Stimulated activated effector memory CD8-positive, alpha-beta T cell treated with anti-CD3 and anti-CD28 coated beads, Interleukin-12 subunit alpha, Interleukin-12 subunit beta, amount 100 ng/mL, for 72 hours (primary cell): ENCODE measurements at regions not wholly inside any gene's neighbourhood (a gene's known extent, or its start where the extent isn't known, plus 50 kb on each side); places are given as distances from the start of the nearest gene placed in this dataset.

Experiments
- ATAC-seq: fragments of 150-1000 bp; cut with Tn5 transposase; 2 replicates; pipeline ENCODE4 v1.10.0; 2021
- DNase-seq, 2 donors: peaks; one replicate each; pipeline ENCODE4 v3.0.0; 2021 to 2022; ENCODE audit warnings: low spot score in 2 of 2
- H3K27ac Mint-ChIP-seq: one replicate; pipeline ENCODE4 v1.8.0; 2022; ENCODE audit warnings: mild to moderate bottlenecking, mixed read lengths
- H3K36me3 Mint-ChIP-seq: one replicate; pipeline ENCODE4 v1.8.0; 2022; ENCODE audit warnings: mild to moderate bottlenecking, mixed read lengths
- H3K4me1 Mint-ChIP-seq: one replicate; pipeline ENCODE4 v1.8.0; 2022; ENCODE audit warnings: mixed read lengths
- H3K4me3 Mint-ChIP-seq: one replicate; pipeline ENCODE4 v1.8.0; 2022; ENCODE audit warnings: mild to moderate bottlenecking, mixed read lengths
- H3K9me3 Mint-ChIP-seq: one replicate; pipeline ENCODE4 v1.8.0; 2022; ENCODE audit warnings: mixed read lengths

DNA sequence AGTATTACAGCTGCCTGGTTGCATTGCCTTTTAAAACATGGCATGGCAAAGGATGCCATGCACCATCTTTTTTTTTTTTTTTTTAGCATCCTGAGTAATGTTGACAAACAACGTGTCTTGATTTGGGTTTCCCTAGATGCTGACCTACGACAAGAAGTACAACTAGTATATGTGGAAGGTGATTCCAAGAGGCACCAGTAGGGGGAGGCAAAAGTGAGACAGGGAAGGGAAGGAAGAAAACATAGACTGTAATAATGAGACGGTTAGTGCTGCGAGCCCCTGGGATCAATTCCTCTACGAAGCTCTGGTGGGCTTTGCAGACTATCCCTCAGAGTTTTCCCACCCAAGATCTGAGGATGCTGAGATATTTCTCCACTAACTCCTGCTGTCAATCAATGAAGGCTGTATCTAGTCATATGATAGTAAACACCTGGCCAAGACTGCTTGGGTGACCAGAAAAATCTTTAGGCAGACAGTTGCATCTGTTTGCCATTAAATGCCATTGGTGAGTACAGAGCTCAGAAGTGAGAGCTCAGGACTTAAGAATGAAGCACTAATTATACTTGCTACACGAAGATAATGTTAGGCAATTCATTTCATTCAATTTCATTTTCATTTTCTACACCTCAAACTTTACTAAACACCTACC is 458.6 kb upstream of the GOT2 start:
- H3K36me3 Mint-ChIP-seq: no peaks in the 10 kb centered on the region
- H3K4me3 Mint-ChIP-seq: no peak overlapping the region
- H3K9me3 Mint-ChIP-seq: peaks cover 7% of the 10 kb centered on the region
- H3K4me1 Mint-ChIP-seq: no peaks in the 10 kb centered on the region
- H3K27ac Mint-ChIP-seq: no peak overlapping the region
- ATAC-seq: no peak
- no peak for DNase-seq

DNA sequence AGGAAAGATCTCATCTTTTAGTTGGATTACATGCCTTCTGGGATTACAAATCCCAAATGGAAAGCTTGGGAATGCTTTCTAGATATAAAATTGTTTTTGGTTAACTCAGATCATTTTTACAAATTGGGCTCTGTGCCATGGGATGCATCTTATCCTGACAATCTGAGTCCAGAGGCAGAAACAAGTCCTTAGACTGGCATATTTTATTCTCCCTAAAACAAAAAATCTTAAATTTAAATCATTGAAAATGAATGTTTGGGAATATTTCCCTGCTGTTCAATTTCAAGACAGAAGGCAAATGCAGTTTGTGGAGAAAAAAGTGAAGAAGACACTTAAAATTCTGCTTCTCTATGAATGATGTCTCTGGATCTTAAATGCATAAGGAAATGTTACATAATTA is 456.6 kb upstream of the GOT2 start:
- no peaks in the 10 kb centered on the region for H3K4me1 Mint-ChIP-seq
- no peaks in the 10 kb centered on the region for H3K36me3 Mint-ChIP-seq
- ATAC-seq (no peak), DNase-seq (no peak)
- peaks cover 7% of the 10 kb centered on the region for H3K9me3 Mint-ChIP-seq
- H3K27ac Mint-ChIP-seq: no peak overlapping the region
- no peak overlapping the region for H3K4me3 Mint-ChIP-seq

- DNase-seq (no peak), ATAC-seq (no peak)
- no peak overlapping the region for H3K4me3 Mint-ChIP-seq
- no peaks in the 10 kb centered on the region for H3K36me3 Mint-ChIP-seq
- no peak overlapping the region for H3K27ac Mint-ChIP-seq
- H3K9me3 Mint-ChIP-seq: no peaks in the 10 kb centered on the region
- no peaks in the 10 kb centered on the region for H3K4me1 Mint-ChIP-seq
Measured at GRCh38 chr16:59188029-59188428, 453.9 kb upstream of the GOT2 start.

GRCh38 chr16:59181821-59182420 is 447.8 kb upstream of the GOT2 start:
- H3K4me1 Mint-ChIP-seq: no peaks in the 10 kb centered on the region
- no peaks in the 10 kb centered on the region for H3K36me3 Mint-ChIP-seq
- no peak for DNase-seq
- H3K4me3 Mint-ChIP-seq: no peak overlapping the region
- H3K27ac Mint-ChIP-seq: no peak overlapping the region
- no peak for ATAC-seq
- peaks cover 4% of the 10 kb centered on the region for H3K9me3 Mint-ChIP-seq

DNA sequence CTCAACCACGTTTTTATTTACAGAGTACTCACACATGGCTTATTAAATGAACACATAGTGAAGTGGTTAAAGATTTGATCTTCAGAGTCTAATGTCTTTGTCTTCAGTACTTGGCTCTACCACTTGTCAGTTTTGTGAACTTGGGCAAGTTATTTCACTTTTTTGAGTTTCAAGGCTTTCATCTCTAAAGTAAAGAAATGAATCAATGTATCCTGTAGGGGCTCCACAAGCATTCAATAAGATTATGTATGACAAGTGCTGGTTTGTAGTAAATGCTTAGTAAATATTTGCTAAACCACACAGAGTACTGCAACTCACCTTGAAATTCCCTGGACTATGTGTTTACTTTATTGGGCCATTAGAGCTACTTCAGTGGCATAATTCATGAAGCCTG is 446.0 kb upstream of the GOT2 start:
- ATAC-seq: no peak
- Mint-ChIP-seq H3K9me3 (peaks cover 9% of the 10 kb centered on the region), H3K27ac (no peak overlapping the region), H3K36me3 (no peaks in the 10 kb centered on the region), H3K4me3 (no peak overlapping the region), H3K4me1 (no peaks in the 10 kb centered on the region)
- DNase-seq: no peak

GRCh38 chr16:59179446-59180082 is 445.4 kb upstream of the GOT2 start:
- H3K27ac Mint-ChIP-seq: no peak overlapping the region
- DNase-seq (no peak), ATAC-seq (no peak)
- H3K36me3 Mint-ChIP-seq: no peaks in the 10 kb centered on the region
- H3K4me1 Mint-ChIP-seq: no peaks in the 10 kb centered on the region
- H3K4me3 Mint-ChIP-seq: no peak overlapping the region
- H3K9me3 Mint-ChIP-seq: peaks cover 9% of the 10 kb centered on the region

DNA sequence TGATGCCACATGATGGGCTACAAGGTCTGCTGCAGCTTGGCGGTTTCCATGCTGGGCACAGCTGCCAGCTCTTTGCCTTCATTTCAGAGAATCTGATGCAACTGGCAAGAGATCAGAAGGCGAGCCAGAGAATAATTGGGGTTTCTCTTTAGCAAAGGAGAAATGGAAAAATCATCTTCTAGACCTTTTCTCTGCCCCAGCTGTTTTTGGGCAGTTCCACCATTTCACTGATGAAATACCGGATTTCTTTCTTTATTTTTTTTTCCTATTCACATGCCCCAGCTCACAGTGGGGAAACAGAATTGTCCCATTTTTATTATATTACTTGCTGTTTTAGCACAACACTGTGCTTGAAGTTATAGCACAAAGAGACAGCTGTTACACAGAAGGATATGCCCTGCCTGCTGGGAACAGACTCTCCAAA is 439.3 kb upstream of the GOT2 start:
- H3K4me1 Mint-ChIP-seq: no peaks in the 10 kb centered on the region
- no peak for DNase-seq
- H3K27ac Mint-ChIP-seq: no peak overlapping the region
- H3K36me3 Mint-ChIP-seq: no peaks in the 10 kb centered on the region
- no peak for ATAC-seq
- H3K4me3 Mint-ChIP-seq: no peak overlapping the region
- peaks cover 16% of the 10 kb centered on the region for H3K9me3 Mint-ChIP-seq

DNA sequence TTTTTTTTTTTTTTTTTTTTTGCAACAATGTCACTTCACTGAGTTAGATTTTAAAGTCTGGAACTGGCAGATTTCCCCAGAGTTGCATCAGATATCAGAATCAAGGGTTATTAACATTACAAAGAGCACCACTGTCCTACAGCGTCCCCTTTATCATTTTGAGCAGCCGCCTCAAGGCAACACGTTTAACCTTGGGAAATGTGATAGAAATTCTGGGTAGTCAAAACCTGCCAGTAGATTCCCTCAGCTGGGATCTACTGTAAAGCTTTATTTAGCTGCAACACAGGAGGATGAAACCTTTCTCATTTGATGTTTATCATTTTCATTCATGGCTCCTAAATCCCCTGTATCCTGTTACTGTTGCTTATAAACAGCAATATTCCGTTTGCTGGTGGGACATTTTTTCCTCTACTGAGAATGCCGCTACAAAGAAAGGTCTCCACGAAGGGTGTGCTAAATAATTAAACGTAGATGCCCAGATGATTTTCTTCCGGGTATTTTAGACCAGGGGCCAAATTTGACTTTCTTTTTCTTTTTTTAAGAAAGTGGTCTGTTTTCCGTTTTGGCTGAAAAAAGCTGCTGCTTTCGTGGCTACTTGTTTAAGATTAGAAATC is 436.1 kb upstream of the GOT2 start:
- no peak overlapping the region for H3K27ac Mint-ChIP-seq
- ATAC-seq (no peak), DNase-seq (no peak)
- no peaks in the 10 kb centered on the region for H3K36me3 Mint-ChIP-seq
- H3K4me1 Mint-ChIP-seq: no peaks in the 10 kb centered on the region
- H3K9me3 Mint-ChIP-seq: peaks cover 12% of the 10 kb centered on the region
- no peak overlapping the region for H3K4me3 Mint-ChIP-seq

- peaks cover 12% of the 10 kb centered on the region for H3K9me3 Mint-ChIP-seq
- H3K4me1 Mint-ChIP-seq: no peaks in the 10 kb centered on the region
- no peaks in the 10 kb centered on the region for H3K36me3 Mint-ChIP-seq
- H3K4me3 Mint-ChIP-seq: no peak overlapping the region
- no peak overlapping the region for H3K27ac Mint-ChIP-seq
- DNase-seq (no peak), ATAC-seq (no peak)
Measured at GRCh38 chr16:59169168-59169567, 435.1 kb upstream of the GOT2 start.

DNA sequence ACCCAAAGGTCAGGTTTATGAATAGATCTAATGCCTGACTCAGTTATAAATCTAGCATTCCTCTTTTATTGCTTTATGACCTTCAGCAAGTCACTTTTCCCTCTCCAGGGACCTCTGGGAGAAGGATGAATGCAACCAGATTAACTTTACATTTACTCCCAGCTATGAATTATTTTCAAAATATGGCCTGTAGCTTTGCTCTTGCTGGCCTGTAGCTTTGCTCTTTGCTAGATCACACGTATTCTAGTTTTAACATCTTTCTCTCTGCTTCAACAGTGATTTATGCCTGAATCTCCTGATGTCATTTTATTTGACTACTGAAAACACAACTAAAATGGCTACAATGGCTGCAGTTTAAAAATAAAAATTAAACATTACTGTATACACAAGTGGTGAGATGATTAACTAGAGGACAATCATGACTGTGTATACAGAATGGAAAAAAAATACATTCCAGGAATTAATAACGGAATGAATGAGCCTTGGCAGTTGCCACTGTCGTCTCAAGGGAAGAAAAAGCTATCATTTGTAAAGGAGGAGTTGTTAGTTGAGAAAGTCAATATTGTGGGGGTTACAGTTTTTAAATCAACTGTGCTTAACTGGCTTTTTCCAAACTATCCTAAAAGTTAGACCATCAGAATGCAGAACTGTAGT is 434.5 kb upstream of the GOT2 start:
- no peak for DNase-seq
- Mint-ChIP-seq H3K27ac (no peak overlapping the region), H3K36me3 (no peaks in the 10 kb centered on the region), H3K4me1 (no peaks in the 10 kb centered on the region), H3K9me3 (peaks cover 8% of the 10 kb centered on the region), H3K4me3 (no peak overlapping the region)
- ATAC-seq: no peak

DNA sequence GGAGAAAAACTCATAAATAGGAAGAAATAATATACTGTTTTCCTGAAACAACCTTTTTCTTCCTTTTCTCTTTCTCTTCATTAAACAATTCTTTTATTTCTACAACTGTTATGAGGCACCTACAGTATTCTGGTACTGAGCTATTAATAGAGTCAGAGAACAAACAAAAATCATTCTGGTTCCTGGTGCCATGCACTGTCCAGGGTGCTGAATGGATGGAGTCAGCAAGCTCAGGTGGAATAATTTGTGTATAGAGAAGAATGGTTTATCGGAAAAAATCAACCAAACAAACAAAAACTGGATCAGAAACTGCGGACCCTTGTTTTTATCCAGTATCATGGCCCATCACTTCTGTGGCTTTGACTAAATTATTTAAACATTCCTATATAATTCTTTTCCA is 430.3 kb upstream of the GOT2 start:
- H3K4me1 Mint-ChIP-seq: no peaks in the 10 kb centered on the region
- H3K4me3 Mint-ChIP-seq: no peak overlapping the region
- no peaks in the 10 kb centered on the region for H3K36me3 Mint-ChIP-seq
- no peak overlapping the region for H3K27ac Mint-ChIP-seq
- ATAC-seq (no peak), DNase-seq (no peak)
- peaks cover 13% of the 10 kb centered on the region for H3K9me3 Mint-ChIP-seq

GRCh38 chr16:59163371-59164055 is 429.4 kb upstream of the GOT2 start:
- Mint-ChIP-seq H3K4me3 (no peak overlapping the region), H3K27ac (no peak overlapping the region), H3K4me1 (no peaks in the 10 kb centered on the region), H3K36me3 (no peaks in the 10 kb centered on the region), H3K9me3 (peaks cover 8% of the 10 kb centered on the region)
- DNase-seq (no peak), ATAC-seq (no peak)

DNA sequence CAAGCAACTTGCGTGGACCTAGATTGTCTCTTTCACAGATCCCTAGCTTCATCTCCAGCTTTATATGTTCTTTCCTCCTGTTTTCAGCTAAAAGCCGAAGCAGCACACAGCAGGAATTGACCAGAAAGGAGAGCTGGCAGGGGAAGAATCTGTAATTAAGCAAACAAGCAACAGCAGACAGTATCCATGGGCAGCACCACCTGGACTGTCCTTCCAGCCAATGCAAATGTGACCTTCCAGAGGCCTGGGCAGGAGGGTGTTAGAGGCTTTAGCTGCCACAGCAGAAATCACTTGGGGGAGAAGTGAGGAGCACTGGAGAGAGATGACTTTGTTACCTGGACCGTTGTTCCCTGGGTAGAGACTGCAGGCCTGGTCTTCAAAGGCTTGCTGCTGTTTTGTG is 427.6 kb upstream of the GOT2 start:
- DNase-seq: no peak
- no peak overlapping the region for H3K4me3 Mint-ChIP-seq
- peaks cover 8% of the 10 kb centered on the region for H3K9me3 Mint-ChIP-seq
- ATAC-seq: no peak
- no peaks in the 10 kb centered on the region for H3K36me3 Mint-ChIP-seq
- no peak overlapping the region for H3K27ac Mint-ChIP-seq
- no peaks in the 10 kb centered on the region for H3K4me1 Mint-ChIP-seq

DNA sequence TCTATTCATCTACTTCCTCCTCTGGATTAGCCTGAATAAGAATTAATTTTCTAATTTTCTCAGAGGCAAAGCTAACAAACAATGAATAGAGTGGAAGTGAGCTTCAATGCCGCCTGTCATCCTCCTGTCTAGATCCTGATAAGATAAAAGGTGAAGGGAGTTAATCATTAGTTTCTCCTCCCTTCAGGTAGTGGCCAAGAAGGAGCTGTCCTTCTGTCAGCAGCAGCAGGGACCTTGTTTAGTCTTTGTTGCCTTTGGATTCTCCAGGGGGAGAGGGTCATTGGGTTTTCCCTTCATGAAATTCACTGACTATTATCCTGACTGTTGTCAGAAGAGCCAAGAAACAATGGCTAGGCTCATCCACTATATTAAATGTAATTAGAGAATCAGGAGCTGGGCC is 420.2 kb upstream of the GOT2 start:
- Mint-ChIP-seq H3K9me3 (peaks cover 5% of the 10 kb centered on the region), H3K4me3 (no peak overlapping the region), H3K27ac (no peak overlapping the region), H3K4me1 (no peaks in the 10 kb centered on the region), H3K36me3 (no peaks in the 10 kb centered on the region)
- DNase-seq (no peak), ATAC-seq (no peak)

- Mint-ChIP-seq H3K9me3 (peaks cover 2% of the 10 kb centered on the region), H3K4me1 (no peaks in the 10 kb centered on the region), H3K27ac (no peak overlapping the region), H3K4me3 (no peak overlapping the region), H3K36me3 (no peaks in the 10 kb centered on the region)
- ATAC-seq (no peak), DNase-seq (no peak)
Measured at GRCh38 chr16:59148769-59149155, 414.6 kb upstream of the GOT2 start.
